NCI-H2196 (cell line): ENCODE measurements at regions not wholly inside any gene's neighbourhood (a gene's known extent, or its start where the extent isn't known, plus 50 kb on each side); places are given as distances from the start of the nearest gene placed in this dataset.

Source experiments
- DNase-seq: peaks from one replicate; lab custom pipeline; 2025; ENCODE audit not compliant: unreplicated experiment; lab: John Stamatoyannopoulos, UW

DNA sequence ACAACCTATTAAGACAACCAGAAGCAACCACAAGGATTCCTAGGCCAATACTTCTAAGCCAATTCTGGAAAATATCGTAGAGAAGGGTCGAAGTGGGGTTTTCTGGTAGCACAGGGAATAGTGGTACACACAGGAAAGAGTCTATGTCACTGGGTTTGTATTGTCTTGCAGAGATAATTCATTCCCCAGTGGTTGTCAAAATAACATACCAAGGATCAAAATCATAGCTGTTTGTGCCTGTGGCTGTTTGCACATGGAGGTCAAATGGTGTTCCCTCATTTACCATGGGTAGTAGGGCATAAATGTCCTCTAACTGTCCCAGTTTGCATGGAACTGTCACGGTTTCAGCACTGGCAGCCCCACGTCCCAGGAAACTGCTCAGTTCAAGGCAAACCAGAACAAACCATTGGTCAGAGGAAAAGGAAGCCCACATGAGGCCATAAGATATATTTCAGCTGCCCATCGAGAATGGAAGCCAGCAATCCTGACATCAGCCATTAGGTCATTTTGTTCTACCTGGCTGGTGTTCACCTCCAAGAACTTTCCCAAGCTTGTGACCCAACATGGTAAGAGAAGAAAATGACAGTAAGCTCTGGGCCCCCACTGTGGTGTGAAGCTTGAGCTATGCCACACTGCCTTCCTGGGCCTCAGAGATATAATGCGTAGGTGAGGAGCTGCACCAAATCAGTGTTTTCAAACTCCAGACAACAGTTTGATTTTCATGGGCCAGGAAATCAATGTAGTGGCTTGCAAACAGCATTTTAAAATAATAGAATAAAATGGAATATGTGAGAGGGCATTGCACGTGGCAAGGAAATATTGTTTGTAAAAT, 53.9 kb upstream of the NFE2L3 start:
- no peak for DNase-seq

DNA sequence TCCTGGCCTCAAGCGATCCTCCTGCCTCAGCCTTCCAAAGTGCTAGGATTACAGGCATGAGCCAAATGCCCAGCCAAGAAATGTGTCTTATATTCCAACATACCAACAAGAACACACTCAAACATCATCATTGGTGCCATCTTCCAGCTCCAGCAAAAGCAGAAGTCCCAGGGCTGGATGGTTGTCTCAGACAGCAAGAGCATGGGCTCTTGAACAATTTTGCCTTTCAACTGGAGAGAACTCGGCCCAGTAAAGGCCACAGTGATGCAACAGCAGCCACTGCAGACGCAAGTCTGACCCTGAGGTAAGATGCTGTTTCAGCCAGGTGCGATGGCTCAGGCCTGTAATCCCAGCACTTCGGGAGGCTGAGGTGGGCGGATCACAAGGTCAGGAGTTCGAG, 52.8 kb upstream of the NFE2L3 start:
- DNase-seq = no peak

DNA sequence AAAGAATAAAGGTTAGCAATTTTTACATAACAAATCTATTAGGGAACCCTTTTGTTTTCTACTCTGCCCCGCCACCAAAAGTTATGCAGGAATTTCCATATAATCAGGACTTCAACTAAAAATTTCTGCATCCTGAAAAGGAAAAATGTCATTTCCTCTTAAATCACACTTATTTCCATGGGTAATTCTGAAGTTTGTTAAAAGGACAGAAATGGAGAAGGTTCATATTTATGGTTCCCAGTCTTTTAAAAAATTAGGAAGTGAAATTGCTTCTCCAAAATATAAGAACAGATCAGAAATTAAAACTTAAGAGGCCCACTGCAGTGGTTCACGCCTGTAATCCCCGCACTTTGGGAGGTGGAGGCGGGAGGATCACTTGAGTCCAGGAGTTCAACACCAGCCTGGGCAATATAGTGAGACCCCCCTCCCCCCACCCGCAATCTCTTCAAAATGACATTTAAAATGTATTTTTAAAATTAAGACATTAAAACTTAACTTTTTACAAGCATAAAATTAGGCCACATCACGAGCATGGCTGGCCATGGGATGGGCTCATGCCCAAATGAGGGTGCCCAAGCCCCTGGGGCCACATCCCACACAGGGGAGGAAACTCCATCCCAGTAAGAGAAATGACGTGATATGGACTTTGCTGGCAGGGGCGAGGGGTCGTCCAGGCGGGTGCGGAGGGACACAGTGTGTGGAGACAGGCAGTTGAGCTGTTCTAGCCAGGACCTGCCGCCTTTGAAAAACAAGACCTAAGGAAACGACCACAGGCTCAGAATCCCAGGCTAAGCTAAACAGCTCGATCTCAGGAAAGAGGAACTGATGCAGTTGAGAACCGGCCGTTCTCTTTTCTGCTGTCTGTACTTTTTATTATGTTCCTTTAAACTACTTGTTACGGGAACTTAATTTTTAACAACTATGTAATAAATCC, 51.3 kb upstream of the NFE2L3 start:
- no peak for DNase-seq

DNA sequence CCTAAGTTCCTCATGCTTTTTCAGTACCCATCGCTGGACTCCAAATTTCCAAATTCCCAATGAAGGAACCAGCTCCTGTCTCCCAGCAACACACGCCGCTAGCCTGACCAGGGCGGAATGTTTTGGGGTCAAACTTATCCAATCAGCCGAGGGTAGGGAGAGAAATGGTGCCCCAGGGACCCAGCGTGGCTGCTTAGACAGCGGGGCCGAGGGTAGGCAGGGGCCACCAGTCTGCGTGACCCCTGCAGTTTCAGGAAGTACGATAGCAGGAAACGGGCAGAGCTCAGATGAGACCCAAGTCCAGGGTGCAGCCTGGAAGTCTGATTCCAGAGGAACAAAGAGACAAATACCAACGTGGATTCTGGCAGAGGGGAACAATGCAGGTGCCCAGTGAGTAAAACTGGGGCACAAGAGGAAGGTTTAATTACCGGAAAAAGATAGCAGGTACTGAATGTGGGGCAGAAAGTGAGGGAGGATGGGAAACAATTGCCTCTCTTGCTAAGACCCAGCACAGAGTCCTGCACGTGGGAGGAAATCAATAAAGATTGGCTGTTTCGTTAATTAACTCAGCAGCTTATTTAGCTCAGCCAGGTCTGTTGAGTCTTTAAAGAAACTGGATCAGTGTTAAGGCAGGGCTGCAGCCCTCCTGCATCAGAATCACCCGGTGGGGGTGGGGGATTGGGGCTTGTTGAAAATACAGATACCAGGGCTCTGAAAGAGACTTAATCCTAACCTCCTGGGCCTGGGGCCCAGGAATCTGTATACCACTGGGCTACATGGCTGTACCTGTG, 50.4 kb upstream of the NFE2L3 start:
- no peak for DNase-seq

DNA sequence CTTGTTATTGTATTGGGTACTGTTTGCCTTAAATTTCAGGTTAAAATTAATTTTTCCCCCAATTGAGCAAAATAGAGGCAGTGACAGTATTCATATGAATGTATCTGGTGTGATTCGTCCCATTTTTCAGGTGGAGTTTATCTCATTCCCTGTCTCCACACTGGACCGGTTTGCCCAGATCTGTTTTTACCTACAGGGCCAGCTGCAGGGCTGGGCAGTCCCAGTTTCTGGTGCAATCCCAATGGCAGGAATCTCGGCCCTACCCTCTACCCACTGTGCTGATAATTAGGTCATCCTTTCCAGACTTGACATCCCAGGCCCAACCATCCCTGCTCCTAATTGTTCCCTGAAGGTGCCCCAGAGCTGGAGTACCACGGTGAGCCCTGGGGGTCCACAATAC, 49.8 kb upstream of the NFE2L3 start:
- no peak for DNase-seq
